Ovary (tissue), 3 donors: ENCODE measurements at regions not wholly inside any gene's neighbourhood (a gene's known extent, or its start where the extent isn't known, plus 50 kb on each side); places are given as distances from the start of the nearest gene placed in this dataset.

ENCODE experiments used
- CTCF ChIP-seq, 3 donors: fragments of 450-650 bp in 2 of 3; fragments of 200-600 bp in 1 of 3; IDR thresholded peaks; one replicate each; pipeline versions ENCODE4 v1.5.1 to v1.8.0; 2016 to 2022; ENCODE audit warnings: antibody characterized with exemption in 3 of 3, mild to moderate bottlenecking in 1 of 3
- EP300 ChIP-seq: sonication (generic); formaldehyde crosslinking; IDR thresholded peaks from one replicate; pipeline ENCODE4 v1.6.1; 2017; ENCODE audit warnings: antibody characterized with exemption
- POLR2A ChIP-seq: fragments of 450-650 bp; IDR thresholded peaks from one replicate; pipeline ENCODE4 v1.6.1; 2017; ENCODE audit warnings: antibody characterized with exemption, mild to moderate bottlenecking, moderate library complexity
- donor health status: DM: no; HTN: no; CAD: no.

GRCh38 chrX:114038358-114038757, 545.5 kb upstream of the HTR2C start:
- no peak for TF ChIP-seq CTCF (IDR thresholded peaks at IDR 0.05)
- TF ChIP-seq POLR2A = no peak
- no peak for TF ChIP-seq EP300
